Adipocyte (in vitro differentiated cells): ENCODE measurements at regions not wholly inside any gene's neighbourhood (a gene's known extent, or its start where the extent isn't known, plus 50 kb on each side); places are given as distances from the start of the nearest gene placed in this dataset.

Experiments
- DNase-seq: peaks from one replicate; pipeline ENCODE4 v3.0.0-alpha.2; 2015; ENCODE audit warnings: low read depth
- H3K27me3 ChIP-seq: replicated peaks from 2 replicates; pipeline ENCODE4 v1.7.0; 2013; ENCODE audit warnings: mild to moderate bottlenecking, low read length, moderate library complexity; ENCODE audit not compliant: control insufficient read depth, insufficient read depth
- H3K36me3 ChIP-seq: 2 replicates; pipeline ENCODE4 v1.7.0; 2013; ENCODE audit warnings: low read length, mild to moderate bottlenecking, moderate library complexity; ENCODE audit not compliant: control insufficient read depth, insufficient read depth, severe bottlenecking
- H3K4me1 ChIP-seq: 2 replicates; pipeline ENCODE4 v1.7.0; 2013; ENCODE audit warnings: mild to moderate bottlenecking, low read length, moderate library complexity; ENCODE audit not compliant: control insufficient read depth, insufficient read depth
- H3K4me3 ChIP-seq: 2 replicates; pipeline ENCODE4 v1.7.0; 2013; ENCODE audit warnings: mild to moderate bottlenecking, low read length, moderate library complexity
- H3K9ac ChIP-seq: 2 replicates; pipeline ENCODE4 v1.7.0; 2013; ENCODE audit warnings: mild to moderate bottlenecking, low read length, moderate library complexity
- H3K9me3 ChIP-seq: 2 replicates; pipeline ENCODE4 v1.7.0; 2013; ENCODE audit warnings: mild to moderate bottlenecking, low read length, moderate library complexity; ENCODE audit not compliant: control insufficient read depth

GRCh38 chr15:62791694-62792093, 250.9 kb upstream of the TPM1 start:
- H3K4me1 ChIP-seq, result no peaks in the 10 kb centered on the region
- no peak overlapping the region for H3K4me3 ChIP-seq
- DNase-seq, result no peak
- no peaks in the 10 kb centered on the region for H3K27me3 ChIP-seq
- peaks cover 67% of the 10 kb centered on the region for H3K36me3 ChIP-seq
- no peaks in the 10 kb centered on the region for H3K9me3 ChIP-seq
- no peak overlapping the region for H3K9ac ChIP-seq

GRCh38 chr15:62792986-62793751, 249.4 kb upstream of the TPM1 start:
- DNase-seq, result no peak
- no peaks in the 10 kb centered on the region for H3K27me3 ChIP-seq
- H3K4me3 ChIP-seq, result no peak overlapping the region
- H3K4me1 ChIP-seq, result no peaks in the 10 kb centered on the region
- H3K9ac ChIP-seq, result no peak overlapping the region
- H3K9me3 ChIP-seq, result no peaks in the 10 kb centered on the region
- peaks cover 79% of the 10 kb centered on the region for H3K36me3 ChIP-seq

- Histone ChIP-seq H3K27me3 (no peaks in the 10 kb centered on the region), H3K9me3 (no peaks in the 10 kb centered on the region), H3K4me1 (no peaks in the 10 kb centered on the region), H3K36me3 (peaks cover 79% of the 10 kb centered on the region), H3K9ac (no peak overlapping the region), H3K4me3 (no peak overlapping the region)
- DNase-seq, result no peak
Measured at GRCh38 chr15:62793752-62794144, 248.8 kb upstream of the TPM1 start.

GRCh38 chr15:62795171-62795570, 247.4 kb upstream of the TPM1 start:
- no peak for DNase-seq

GRCh38 chr15:62795700-62796695, 246.5 kb upstream of the TPM1 start:
- peaks cover 82% of the 10 kb centered on the region for H3K36me3 ChIP-seq
- no peak overlapping the region for H3K9ac ChIP-seq
- H3K4me3 ChIP-seq, result no peak overlapping the region
- no peaks in the 10 kb centered on the region for H3K27me3 ChIP-seq
- H3K4me1 ChIP-seq, result no peaks in the 10 kb centered on the region
- no peak for DNase-seq
- no peaks in the 10 kb centered on the region for H3K9me3 ChIP-seq

More at GRCh38 chr15:62795171-62795570, 247.4 kb upstream of the TPM1 start:
- Histone ChIP-seq H3K4me3 (no peak overlapping the region), H3K9me3 (no peaks in the 10 kb centered on the region), H3K9ac (no peak overlapping the region), H3K27me3 (no peaks in the 10 kb centered on the region), H3K36me3 (peaks cover 79% of the 10 kb centered on the region), H3K4me1 (no peaks in the 10 kb centered on the region)

GRCh38 chr15:62797171-62797570, 245.4 kb upstream of the TPM1 start:
- no peaks in the 10 kb centered on the region for H3K4me1 ChIP-seq

GRCh38 chr15:62798536-62798935, 244.0 kb upstream of the TPM1 start:
- no peak overlapping the region for H3K9ac ChIP-seq
- DNase-seq, result no peak
- no peaks in the 10 kb centered on the region for H3K9me3 ChIP-seq
- peaks cover 94% of the 10 kb centered on the region for H3K36me3 ChIP-seq
- no peaks in the 10 kb centered on the region for H3K4me1 ChIP-seq
- no peaks in the 10 kb centered on the region for H3K27me3 ChIP-seq
- no peak overlapping the region for H3K4me3 ChIP-seq

More at GRCh38 chr15:62797171-62797570, 245.4 kb upstream of the TPM1 start:
- no peak overlapping the region for H3K9ac ChIP-seq
- H3K36me3 ChIP-seq, result peaks cover 89% of the 10 kb centered on the region
- H3K4me3 ChIP-seq, result no peak overlapping the region
- DNase-seq, result no peak
- no peaks in the 10 kb centered on the region for H3K27me3 ChIP-seq
- H3K9me3 ChIP-seq, result no peaks in the 10 kb centered on the region

- H3K27me3 ChIP-seq, result no peaks in the 10 kb centered on the region
- H3K36me3 ChIP-seq, result peaks cover 98% of the 10 kb centered on the region
- no peak for DNase-seq
- H3K9ac ChIP-seq, result no peak overlapping the region
- no peaks in the 10 kb centered on the region for H3K9me3 ChIP-seq
- no peaks in the 10 kb centered on the region for H3K4me1 ChIP-seq
- H3K4me3 ChIP-seq, result no peak overlapping the region
Measured at GRCh38 chr15:62799037-62799436, 243.5 kb upstream of the TPM1 start.

- Histone ChIP-seq H3K36me3 (peaks cover 98% of the 10 kb centered on the region), H3K9ac (no peak overlapping the region), H3K4me3 (no peak overlapping the region), H3K9me3 (no peaks in the 10 kb centered on the region), H3K4me1 (no peaks in the 10 kb centered on the region), H3K27me3 (no peaks in the 10 kb centered on the region)
- DNase-seq, result no peak
Measured at GRCh38 chr15:62799919-62800318, 242.6 kb upstream of the TPM1 start.

- Histone ChIP-seq H3K27me3 (no peaks in the 10 kb centered on the region), H3K4me1 (no peaks in the 10 kb centered on the region), H3K4me3 (no peak overlapping the region), H3K36me3 (peaks cover 98% of the 10 kb centered on the region), H3K9me3 (no peaks in the 10 kb centered on the region), H3K9ac (no peak overlapping the region)
- DNase-seq, result no peak
Measured at GRCh38 chr15:62802612-62803011, 239.9 kb upstream of the TPM1 start.

GRCh38 chr15:62803856-62804400, 238.6 kb upstream of the TPM1 start:
- no peak overlapping the region for H3K9ac ChIP-seq
- H3K4me3 ChIP-seq, result no peak overlapping the region
- H3K27me3 ChIP-seq, result no peaks in the 10 kb centered on the region
- no peaks in the 10 kb centered on the region for H3K4me1 ChIP-seq
- no peaks in the 10 kb centered on the region for H3K9me3 ChIP-seq
- no peak for DNase-seq
- peaks cover 98% of the 10 kb centered on the region for H3K36me3 ChIP-seq
